Effector memory CD8-positive, alpha-beta T cell (primary cell): ENCODE measurements at regions not wholly inside any gene's neighbourhood (a gene's known extent, or its start where the extent isn't known, plus 50 kb on each side); places are given as distances from the start of the nearest gene placed in this dataset.
A peak's percentile ranks its signal among the peaks of the same experiment; 100 is the strongest.

Experiments used
- ATAC-seq: fragments of 150-1000 bp; cut with Tn5 transposase; replicated peaks from 2 replicates; pipeline ENCODE4 v1.10.0; 2021; ENCODE audit warnings: mild to moderate bottlenecking, moderate library complexity
- DNase-seq, 3 experiments: peaks; one replicate each; pipeline ENCODE4 v3.0.0; 2021
- H3K27ac Mint-ChIP-seq, 2 donors: one replicate each; pipeline ENCODE4 v1.8.0; 2022; ENCODE audit warnings: mild to moderate bottlenecking in 2 of 2, mixed read lengths in 2 of 2, moderate library complexity in 2 of 2
- H3K27me3 Mint-ChIP-seq, 2 donors: one replicate each; pipeline ENCODE4 v1.8.0; 2022; ENCODE audit warnings: mixed read lengths in 2 of 2
- H3K36me3 Mint-ChIP-seq: one replicate; pipeline ENCODE4 v1.8.0; 2022; ENCODE audit warnings: mild to moderate bottlenecking, moderate library complexity, mixed read lengths; ENCODE audit not compliant: insufficient read depth
- H3K4me1 Mint-ChIP-seq, 2 donors: one replicate each; pipeline ENCODE4 v1.8.0; 2022; ENCODE audit warnings: low read depth in 2 of 2, mixed read lengths in 2 of 2
- H3K4me3 Mint-ChIP-seq, 2 donors: one replicate each; pipeline ENCODE4 v1.8.0; 2022; ENCODE audit warnings: mild to moderate bottlenecking in 2 of 2, mixed read lengths in 2 of 2, moderate library complexity in 2 of 2
- H3K9me3 Mint-ChIP-seq, 2 donors: one replicate each; pipeline ENCODE4 v1.8.0; 2022; ENCODE audit warnings: mixed read lengths in 2 of 2

DNA sequence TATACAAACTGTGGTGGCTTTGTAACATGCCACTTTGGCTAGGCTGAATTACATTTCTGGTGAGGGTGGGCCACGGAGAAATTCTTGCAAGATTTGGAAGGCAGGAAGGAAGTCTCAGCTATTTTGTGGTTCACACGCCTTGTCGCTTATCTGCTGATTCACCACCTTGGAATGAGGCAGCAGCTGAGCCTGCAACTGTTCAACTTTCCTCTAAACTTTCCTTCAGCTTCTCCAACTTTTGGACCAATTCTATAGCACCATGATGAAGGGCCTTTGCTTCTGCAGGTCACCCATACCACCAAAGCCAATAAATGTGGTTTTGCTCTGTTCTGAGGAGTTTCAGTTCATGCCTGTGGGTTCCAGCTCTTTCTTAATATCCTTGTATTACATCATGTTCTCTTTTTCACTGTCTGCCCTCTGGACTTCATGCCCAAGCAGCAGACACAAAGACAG is 337.6 kb upstream of the SNX7 start:
- peak overlapping the region in 1 of 2 donors; percentile 89 for H3K27ac Mint-ChIP-seq
- no peaks in the 10 kb centered on the region for H3K36me3 Mint-ChIP-seq
- H3K4me1 Mint-ChIP-seq, result peaks cover 27 to 40% of the 10 kb centered on the region in 2 donors
- peak overlapping the region; percentile 17 to 62 for H3K4me3 Mint-ChIP-seq
- peak; percentile 24 to 40 (median 26) for DNase-seq
- peak; percentile 97 for ATAC-seq
- no peaks in the 10 kb centered on the region for H3K27me3 Mint-ChIP-seq
- H3K9me3 Mint-ChIP-seq, result no peaks in the 10 kb centered on the region

DNA sequence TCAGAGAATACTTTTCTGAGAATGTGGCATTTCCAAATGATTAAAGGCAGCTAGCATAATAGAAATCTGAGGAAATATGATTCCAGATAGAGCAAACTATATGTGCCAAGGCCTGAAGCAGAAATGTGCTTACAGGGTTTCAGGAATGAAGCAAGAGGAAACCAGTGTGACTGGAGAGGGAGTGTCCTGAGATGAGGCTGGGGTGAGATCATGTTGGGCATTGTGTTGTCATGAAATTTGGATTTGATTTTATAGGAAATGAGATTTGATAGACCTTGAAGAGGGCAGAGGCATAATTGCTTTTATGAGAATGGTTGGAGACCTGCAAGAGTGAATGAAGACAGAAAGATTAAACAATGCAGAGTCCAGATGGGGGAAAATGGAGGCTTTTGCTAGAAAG is 338.1 kb upstream of the SNX7 start:
- Mint-ChIP-seq H3K36me3 (no peaks in the 10 kb centered on the region), H3K4me3 (peak overlapping the region; percentile 17 to 62), H3K4me1 (peaks cover 24 to 36% of the 10 kb centered on the region in 2 donors), H3K9me3 (no peaks in the 10 kb centered on the region), H3K27me3 (no peaks in the 10 kb centered on the region), H3K27ac (peak overlapping the region in 1 of 2 donors; percentile 89)
- no peak for ATAC-seq
- DNase-seq, result no peak

- ATAC-seq, result no peak
- H3K36me3 Mint-ChIP-seq, result no peaks in the 10 kb centered on the region
- no peak for DNase-seq
- peak overlapping the region in 1 of 2 donors; percentile 62 for H3K4me3 Mint-ChIP-seq
- no peaks in the 10 kb centered on the region for H3K9me3 Mint-ChIP-seq
- H3K4me1 Mint-ChIP-seq, result peaks cover 24 to 36% of the 10 kb centered on the region in 2 donors
- H3K27me3 Mint-ChIP-seq, result no peaks in the 10 kb centered on the region
- H3K27ac Mint-ChIP-seq, result peak overlapping the region in 1 of 2 donors; percentile 89
Measured at GRCh38 chr1:98322966-98323365, 338.6 kb upstream of the SNX7 start.

DNA sequence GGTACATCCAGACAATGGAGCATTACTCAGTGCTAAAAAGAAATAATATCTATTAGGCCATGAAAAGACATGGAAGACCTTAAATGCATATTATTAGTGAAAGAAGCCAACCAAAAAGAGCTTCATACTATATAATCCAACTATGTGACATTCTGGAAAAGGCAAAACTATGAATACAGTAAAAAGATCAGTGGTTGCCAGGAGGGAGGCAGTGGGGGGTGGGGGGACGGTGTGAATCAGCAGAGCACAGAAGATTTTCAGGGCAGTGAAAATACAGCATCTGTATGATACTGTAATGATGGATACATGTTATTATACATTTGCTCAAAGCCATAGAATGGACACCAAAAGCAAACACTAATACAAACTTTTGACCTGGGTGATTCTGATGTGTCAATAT is 339.4 kb upstream of the SNX7 start:
- Mint-ChIP-seq H3K4me1 (peaks cover 23 to 35% of the 10 kb centered on the region in 2 donors), H3K9me3 (no peaks in the 10 kb centered on the region), H3K27me3 (no peaks in the 10 kb centered on the region), H3K27ac (no peak overlapping the region), H3K36me3 (no peaks in the 10 kb centered on the region), H3K4me3 (no peak overlapping the region)
- ATAC-seq (no peak), DNase-seq (no peak)

DNA sequence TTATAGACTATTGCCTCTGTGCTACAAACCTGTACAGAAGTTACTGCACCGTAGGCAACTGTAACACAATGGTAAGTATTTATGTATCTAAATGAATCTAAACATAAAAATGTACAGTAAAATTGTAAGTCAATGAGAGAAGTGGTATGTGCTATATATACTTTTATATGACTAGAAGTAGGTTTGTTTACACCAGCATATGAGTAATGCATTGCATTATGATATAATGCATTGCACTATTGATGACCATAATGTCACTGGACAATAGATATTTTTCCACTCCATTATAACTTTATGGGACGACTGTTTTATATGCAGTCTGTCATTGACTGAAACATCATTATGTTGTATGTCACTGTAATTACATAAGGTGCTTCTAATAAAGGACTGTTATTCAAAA is 340.3 kb upstream of the SNX7 start:
- H3K27ac Mint-ChIP-seq, result no peak overlapping the region
- H3K4me1 Mint-ChIP-seq, result peaks cover 24 to 34% of the 10 kb centered on the region in 2 donors
- ATAC-seq, result no peak
- no peaks in the 10 kb centered on the region for H3K36me3 Mint-ChIP-seq
- H3K9me3 Mint-ChIP-seq, result no peaks in the 10 kb centered on the region
- no peaks in the 10 kb centered on the region for H3K27me3 Mint-ChIP-seq
- DNase-seq, result no peak
- no peak overlapping the region for H3K4me3 Mint-ChIP-seq

- Mint-ChIP-seq H3K27me3 (no peaks in the 10 kb centered on the region), H3K9me3 (no peaks in the 10 kb centered on the region), H3K4me3 (no peak overlapping the region), H3K4me1 (peaks cover 6 to 9% of the 10 kb centered on the region in 2 donors), H3K36me3 (no peaks in the 10 kb centered on the region), H3K27ac (no peak overlapping the region)
- DNase-seq (no peak), ATAC-seq (no peak)
Measured at GRCh38 chr1:98316286-98316905, 345.1 kb upstream of the SNX7 start.

DNA sequence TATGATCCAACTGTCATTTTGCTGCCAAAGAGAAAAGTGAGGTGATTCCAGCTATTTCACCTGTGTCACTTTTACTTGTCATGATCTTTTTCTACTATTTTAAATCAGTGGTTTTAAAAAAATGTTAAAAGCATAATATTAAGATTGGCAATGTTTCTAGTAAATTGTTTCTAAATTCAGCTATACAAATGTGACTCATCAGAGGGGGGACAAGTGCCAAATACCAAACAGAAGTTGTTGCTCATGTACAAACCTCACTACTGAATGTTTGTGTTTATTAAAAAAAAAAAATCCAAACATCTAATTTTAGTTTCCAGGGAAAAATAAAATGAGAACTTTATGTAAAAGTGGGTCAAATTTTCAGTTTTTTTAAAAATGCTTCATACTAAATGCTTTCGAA is 346.2 kb upstream of the SNX7 start:
- Mint-ChIP-seq H3K27ac (no peak overlapping the region), H3K4me3 (no peak overlapping the region), H3K9me3 (no peaks in the 10 kb centered on the region), H3K36me3 (no peaks in the 10 kb centered on the region), H3K4me1 (peaks cover 3 to 7% of the 10 kb centered on the region in 2 donors), H3K27me3 (no peaks in the 10 kb centered on the region)
- ATAC-seq (no peak), DNase-seq (no peak)

DNA sequence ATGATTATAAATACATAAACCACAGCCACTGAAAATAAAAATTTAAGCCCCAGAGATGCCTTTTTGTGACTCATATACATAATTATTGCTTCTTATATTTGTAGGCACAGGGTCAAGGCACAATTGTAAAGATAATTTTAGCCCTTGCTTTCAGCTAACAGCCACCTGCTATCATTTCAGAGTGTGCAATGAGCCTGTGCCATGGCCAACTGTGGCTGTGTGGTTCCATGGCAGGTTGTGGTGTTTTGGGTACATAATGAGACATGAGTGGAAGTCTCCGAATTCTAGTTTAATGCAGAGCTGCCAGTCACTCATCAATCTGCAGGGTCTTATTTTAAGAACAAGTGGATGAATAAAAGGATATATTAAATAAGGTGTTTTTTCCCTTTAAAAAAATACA is 346.9 kb upstream of the SNX7 start:
- ATAC-seq (no peak), DNase-seq (no peak)
- H3K4me3 Mint-ChIP-seq, result no peak overlapping the region
- no peak overlapping the region for H3K27ac Mint-ChIP-seq
- no peaks in the 10 kb centered on the region for H3K27me3 Mint-ChIP-seq
- H3K36me3 Mint-ChIP-seq, result no peaks in the 10 kb centered on the region
- H3K4me1 Mint-ChIP-seq, result peaks cover 3 to 7% of the 10 kb centered on the region in 2 donors
- H3K9me3 Mint-ChIP-seq, result no peaks in the 10 kb centered on the region

- Mint-ChIP-seq H3K36me3 (peaks cover 3% of the 10 kb centered on the region), H3K27ac (no peak overlapping the region), H3K4me3 (no peak overlapping the region), H3K27me3 (no peaks in the 10 kb centered on the region), H3K9me3 (no peaks in the 10 kb centered on the region), H3K4me1 (peaks cover 12 to 14% of the 10 kb centered on the region in 2 donors)
- ATAC-seq (peak; percentile 69), DNase-seq (no peak)
Measured at GRCh38 chr1:98306517-98307089, 354.9 kb upstream of the SNX7 start.

DNA sequence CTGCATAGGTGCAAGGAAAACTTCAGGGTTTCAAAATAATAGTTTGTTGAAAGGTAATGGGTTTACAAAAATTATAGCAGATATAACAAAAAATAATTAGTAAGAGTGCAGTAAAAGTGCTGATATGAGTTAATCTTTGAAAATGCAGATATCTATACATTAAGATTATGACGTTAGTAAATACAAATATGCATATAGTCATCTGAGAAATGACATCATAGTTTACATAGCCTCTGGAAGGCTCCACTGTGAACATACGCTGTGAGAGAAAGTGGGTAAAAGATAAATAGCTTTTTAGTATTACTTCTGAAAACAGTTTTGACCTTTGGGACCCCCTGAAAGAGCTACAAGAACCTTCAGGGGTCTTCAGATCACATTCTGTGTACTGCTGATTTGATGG is 356.2 kb upstream of the SNX7 start:
- Mint-ChIP-seq H3K4me3 (no peak overlapping the region), H3K9me3 (no peaks in the 10 kb centered on the region)
- ATAC-seq, result no peak

DNA sequence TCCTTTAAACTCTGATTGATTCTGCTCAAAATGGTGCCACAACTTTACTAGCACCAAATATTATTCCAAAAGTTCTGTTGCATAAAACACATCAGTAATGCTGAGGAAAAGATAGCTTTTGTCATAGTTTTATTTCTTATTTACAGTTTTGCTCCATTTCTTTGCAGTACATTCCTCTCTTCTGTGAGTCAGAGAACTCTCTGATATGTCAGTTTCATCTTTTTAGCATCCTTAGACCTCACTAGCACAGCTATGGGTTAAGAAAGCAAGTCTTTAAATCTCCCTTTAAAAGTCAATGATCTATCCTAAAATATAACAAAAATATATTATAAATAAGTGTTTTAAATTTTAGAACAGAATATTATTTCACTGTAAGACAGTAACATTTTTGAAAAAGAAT is 356.6 kb upstream of the SNX7 start:
- no peaks in the 10 kb centered on the region for H3K9me3 Mint-ChIP-seq
- no peak overlapping the region for H3K27ac Mint-ChIP-seq
- no peaks in the 10 kb centered on the region for H3K27me3 Mint-ChIP-seq
- H3K4me1 Mint-ChIP-seq, result peaks cover 12 to 14% of the 10 kb centered on the region in 2 donors
- DNase-seq (no peak), ATAC-seq (no peak)
- H3K36me3 Mint-ChIP-seq, result peaks cover 3% of the 10 kb centered on the region
- no peak overlapping the region for H3K4me3 Mint-ChIP-seq

More for the DNA sequence above, 356.2 kb upstream of the SNX7 start:
- Mint-ChIP-seq H3K27ac (no peak overlapping the region), H3K4me1 (peaks cover 12 to 14% of the 10 kb centered on the region in 2 donors), H3K27me3 (no peaks in the 10 kb centered on the region), H3K36me3 (peaks cover 3% of the 10 kb centered on the region)
- no peak for DNase-seq

GRCh38 chr1:98299861-98300260 is 361.7 kb upstream of the SNX7 start:
- H3K27ac Mint-ChIP-seq, result no peak overlapping the region
- H3K27me3 Mint-ChIP-seq, result no peaks in the 10 kb centered on the region
- H3K4me1 Mint-ChIP-seq, result no peaks in the 10 kb centered on the region
- no peaks in the 10 kb centered on the region for H3K36me3 Mint-ChIP-seq
- ATAC-seq (no peak), DNase-seq (no peak)
- no peaks in the 10 kb centered on the region for H3K9me3 Mint-ChIP-seq
- no peak overlapping the region for H3K4me3 Mint-ChIP-seq

GRCh38 chr1:98299313-98299712 is 362.2 kb upstream of the SNX7 start:
- H3K27ac Mint-ChIP-seq, result no peak overlapping the region

DNA sequence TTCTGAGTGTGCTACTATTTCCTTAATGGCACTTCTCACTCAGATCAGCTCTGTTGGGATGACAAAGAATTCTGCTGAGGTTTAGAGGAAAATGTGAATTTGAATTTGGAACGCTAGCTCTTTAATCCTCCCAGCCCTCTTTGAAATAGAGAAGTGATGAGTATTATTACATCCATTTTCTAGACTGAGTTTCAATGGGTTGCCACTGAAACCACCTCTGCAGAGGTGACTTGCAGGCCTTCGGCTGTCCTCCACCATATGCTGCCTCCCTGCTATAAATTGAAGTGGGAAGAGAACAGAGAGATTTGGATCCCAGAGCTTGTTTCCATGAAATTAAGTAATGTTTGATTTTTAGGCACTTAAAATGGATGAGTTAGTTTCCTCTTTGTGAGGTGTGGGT is 363.2 kb upstream of the SNX7 start:
- Mint-ChIP-seq H3K9me3 (no peaks in the 10 kb centered on the region), H3K27me3 (no peaks in the 10 kb centered on the region), H3K4me1 (no peaks in the 10 kb centered on the region), H3K36me3 (no peaks in the 10 kb centered on the region), H3K4me3 (no peak overlapping the region), H3K27ac (no peak overlapping the region)
- DNase-seq (no peak), ATAC-seq (no peak)

More at GRCh38 chr1:98299313-98299712, 362.2 kb upstream of the SNX7 start:
- H3K4me1 Mint-ChIP-seq, result no peaks in the 10 kb centered on the region
- no peaks in the 10 kb centered on the region for H3K36me3 Mint-ChIP-seq
- H3K9me3 Mint-ChIP-seq, result no peaks in the 10 kb centered on the region
- no peak overlapping the region for H3K4me3 Mint-ChIP-seq
- no peaks in the 10 kb centered on the region for H3K27me3 Mint-ChIP-seq
- ATAC-seq (no peak), DNase-seq (no peak)
